NCI-H510A (cell line): ENCODE measurements at regions not wholly inside any gene's neighbourhood (a gene's known extent, or its start where the extent isn't known, plus 50 kb on each side); places are given as distances from the start of the nearest gene placed in this dataset.
"Not testable (repeated sequence)": the region's sequence is repeated elsewhere in the genome, so short reads cannot be mapped to it uniquely, and the experiment has no call there.

Source experiments
- DNase-seq: peaks from one replicate; lab custom pipeline; 2025; lab: John Stamatoyannopoulos, UW

DNA sequence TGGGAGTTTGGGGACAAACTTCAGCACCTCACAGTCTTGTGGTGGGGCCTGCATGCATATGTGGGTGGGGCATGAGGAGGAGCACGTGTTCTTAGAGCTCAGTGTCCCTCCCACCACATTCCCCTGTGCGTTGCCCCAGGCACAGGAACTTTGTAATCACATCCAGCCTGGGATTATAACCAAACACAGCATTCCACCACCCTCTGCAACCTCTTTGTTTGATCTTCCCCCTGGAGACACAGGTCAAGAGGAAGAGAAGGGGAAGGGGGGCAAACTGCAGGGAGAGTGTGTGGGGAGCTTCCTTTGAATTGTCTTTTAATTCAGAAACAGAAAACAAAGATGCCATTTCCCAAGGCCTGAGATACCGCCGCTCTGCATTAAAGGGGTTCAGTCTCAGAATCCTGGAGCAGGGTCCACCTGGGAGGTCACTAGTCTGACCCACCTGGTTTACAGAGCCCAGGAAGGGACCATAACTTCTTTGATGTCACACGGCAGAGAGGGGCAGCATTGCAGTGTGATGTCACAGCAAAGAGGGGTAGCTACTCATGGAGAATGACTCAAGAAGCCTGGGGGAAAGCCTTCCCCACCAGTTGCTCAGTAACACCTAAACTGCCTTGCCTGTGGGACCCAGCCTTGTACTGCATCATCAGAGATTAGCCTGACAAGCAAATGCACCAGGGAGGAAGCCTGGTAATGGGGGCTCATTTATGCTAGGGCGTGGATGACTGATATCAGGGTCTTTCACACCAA is 106.3 kb upstream of the RNU6-1 start:
- DNase-seq: no peak

DNA sequence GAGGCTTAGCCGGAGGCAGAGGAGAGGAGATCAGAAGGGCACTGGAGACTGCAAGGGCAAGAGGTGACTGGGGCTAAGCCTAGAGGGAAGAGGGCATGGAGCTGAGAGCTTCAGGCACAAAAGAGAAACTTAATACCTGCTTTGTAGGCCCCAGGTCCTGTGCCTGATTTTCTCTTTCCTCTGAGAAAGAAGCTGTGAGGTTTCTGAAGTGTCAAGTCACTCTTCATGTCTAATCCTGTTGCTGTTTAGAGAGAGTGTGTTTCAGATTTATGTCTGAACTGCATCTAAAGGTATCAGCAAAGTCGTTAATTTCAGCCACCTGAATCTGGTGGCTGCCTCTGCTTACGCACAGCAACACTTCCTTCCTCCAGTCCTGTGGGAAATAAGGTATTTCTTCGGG is 106.9 kb upstream of the RNU6-1 start:
- DNase-seq: no peak

DNA sequence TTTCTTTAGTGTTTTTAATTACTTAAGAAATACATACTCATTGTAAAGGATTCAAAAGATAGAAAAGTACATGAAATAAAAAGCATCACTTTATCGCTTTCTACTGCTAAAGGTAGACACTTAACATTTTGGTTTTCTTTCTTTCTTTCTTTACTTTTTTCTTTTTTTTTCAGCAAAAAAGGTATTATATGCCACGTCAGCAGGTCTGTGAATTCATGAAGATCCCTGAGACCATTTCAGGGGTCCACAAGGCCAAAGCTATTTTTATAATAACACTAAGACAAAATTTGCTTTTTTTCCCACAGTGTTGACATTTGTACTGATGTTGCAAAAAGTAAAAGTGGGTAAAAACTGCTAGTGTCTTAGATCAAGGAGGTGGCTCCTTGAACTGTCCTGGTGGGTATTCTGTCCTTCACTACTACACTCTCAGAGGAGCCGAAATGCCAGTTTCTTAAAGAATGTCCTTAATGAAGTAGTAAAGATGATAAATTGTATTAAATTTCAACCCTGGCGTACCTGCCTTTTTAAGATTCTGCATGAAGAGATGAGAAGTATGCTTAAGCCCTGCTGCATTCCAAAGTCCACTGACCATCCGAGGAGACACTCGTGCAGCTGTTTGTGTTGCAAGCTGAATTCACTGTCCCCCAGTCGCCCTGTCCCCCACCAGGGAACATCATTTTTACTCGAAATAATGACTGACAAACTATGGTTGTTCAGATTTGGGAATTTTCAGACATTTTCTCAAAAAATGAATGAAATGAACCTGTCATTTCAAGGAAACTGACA is 106.7 kb upstream of the PIAS1 start:
- no peak for DNase-seq

DNA sequence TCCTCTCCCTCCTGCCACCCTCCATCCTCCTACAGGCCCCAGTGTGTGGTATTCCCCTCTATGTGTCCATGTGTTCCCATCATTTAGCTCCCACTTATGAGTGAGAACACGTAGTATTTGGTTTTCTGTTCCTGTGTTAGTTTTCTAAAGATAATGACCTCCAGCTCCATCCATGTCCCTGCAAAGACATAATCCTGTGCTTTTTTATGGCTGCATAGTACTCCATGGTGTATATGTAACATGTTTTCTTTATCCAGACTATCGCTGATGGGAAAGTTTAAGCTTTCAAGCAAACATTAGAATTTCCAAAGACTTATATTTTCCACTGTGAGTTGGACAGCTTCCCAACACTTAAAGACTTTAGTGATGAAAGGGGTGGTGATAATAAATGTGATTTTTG is 105.9 kb upstream of the PIAS1 start:
- DNase-seq: no peak

DNA sequence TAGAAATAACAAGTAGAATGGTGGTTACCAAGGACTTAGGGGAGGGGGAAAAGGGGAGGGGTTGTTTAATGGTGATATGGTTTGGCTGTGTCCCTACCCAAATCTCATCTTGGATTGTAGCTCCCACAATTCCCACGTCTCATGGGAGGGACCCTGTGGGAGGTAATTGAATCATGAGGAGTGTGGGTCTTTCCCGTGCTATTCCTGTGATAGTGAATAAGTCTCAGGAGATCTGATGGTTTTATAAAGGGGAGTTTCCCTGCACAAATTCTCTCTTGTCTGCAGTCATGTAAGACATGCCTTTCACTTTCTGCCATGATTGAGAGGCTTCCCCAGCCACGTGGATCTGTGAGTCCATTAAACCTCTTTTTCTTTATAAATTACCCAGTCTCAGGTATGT is 102.9 kb upstream of the PIAS1 start:
- not testable (repeated sequence) for DNase-seq

DNA sequence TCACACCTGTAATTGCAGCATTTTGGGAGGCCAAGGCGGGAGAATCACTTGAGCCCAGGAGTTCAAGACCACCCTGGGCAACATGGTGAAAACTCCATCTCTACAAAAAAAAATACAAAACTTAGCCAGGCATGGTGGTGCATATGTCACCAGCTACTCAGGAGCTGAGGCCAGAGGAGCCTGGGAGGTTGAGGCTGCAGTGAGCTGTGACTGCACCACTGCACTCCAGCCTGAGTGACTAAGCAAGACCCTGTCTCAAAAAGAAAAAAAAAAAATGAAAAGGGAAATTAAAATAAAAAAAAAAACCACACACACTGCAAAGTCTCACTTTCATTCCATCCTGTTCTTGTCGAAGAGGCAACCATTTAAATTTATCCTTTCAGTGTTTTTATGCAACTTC is 100.8 kb upstream of the PIAS1 start:
- no peak for DNase-seq

DNA sequence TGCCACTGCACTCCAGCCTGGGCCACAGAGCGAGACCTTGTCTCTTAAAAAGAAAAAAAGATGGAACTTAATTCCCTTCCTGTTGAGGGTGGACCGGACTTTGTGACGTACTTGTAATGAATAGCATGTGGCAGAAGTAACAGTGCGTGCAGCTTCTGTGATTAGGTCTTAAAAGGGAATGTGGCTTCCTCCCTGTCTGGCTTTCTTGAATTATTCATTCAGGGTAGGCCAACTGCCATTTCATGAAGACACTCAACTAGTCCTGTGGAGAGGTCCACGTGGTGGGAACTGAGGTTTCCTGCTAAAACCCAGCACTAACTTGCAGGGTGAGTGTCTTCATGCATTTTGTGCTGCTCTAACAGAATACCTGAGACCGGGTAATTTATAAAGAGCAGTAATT is 98.9 kb upstream of the PIAS1 start:
- no peak for DNase-seq

DNA sequence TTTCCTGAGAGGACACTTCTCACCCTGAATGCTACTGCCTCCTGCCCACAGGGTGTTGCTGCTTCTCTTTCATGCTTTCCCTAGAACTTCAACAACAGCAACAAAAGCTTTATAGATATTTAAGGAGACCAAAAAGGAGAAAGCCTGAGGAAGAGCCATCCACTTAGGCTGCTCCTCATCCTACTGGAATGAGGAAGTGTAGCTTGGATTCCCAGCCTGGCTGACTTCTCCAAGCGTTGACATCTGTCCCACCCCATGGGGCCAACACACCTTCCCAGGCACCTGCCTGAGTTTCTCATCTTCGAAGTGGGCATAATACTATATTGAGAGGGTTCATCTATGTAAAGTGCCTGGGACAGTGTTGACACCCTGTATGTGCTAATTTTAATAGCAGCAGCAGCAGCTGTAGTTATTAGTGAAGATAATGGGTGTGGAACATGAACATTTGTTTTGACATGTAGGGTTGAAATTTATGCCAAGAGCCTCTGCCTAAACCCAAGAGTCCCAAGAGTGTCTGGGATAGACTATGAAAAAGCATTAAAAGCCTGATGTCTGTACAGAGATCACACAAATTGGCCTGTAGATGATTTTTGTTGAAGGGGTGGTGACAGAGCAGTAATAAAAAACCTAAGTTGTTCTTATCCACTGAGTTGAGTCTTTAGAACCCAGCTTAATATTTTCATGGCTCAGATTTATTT is 96.5 kb upstream of the PIAS1 start:
- no peak for DNase-seq

DNA sequence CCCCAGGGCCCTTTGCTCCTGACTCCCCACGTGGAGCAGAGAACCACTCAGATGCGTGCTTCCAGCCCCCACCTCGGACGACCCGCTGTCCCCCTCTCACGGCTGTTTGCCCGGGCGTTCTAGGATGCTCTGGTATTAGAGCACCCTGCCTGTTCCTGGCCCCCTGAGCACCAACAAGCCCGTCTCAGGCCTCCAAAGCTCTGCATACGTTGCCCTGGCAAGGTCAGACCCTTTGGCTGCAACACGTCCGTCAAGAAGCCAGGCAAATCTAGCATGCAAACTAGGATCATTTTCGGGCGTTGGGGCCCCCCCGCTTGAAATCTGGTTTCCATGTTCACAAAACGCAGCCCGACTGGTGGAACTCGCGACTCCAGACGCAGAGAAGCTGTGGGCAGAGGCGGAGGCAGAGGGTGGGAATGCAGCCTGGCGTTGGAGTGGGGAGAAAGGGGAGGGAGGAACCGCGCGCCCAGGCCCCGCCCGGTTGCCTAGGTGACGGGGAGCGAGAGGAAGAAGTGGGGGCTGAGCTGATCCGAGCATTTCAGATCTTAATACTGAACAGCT is 86.2 kb upstream of the PIAS1 start:
- peak; percentile 43 for DNase-seq

DNA sequence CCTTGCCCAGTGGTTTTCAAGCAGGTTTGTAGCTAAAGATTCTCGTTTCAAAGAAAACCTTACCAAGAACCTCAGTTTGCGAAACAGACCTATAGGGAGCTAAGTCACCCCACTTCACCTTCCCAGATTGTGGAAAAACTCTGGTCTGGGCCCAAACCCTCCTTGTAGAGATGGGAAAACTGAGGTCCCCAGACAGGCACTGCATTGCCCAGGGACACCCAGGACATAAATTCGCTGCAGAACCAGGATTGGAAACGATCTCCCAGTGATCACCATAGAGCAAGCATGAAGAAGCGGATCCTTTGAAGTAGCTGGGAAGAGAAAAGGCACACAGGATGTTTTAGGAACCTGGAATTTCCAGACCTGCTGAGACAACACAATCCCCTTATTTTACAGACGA is 85.6 kb upstream of the PIAS1 start:
- no peak for DNase-seq

DNA sequence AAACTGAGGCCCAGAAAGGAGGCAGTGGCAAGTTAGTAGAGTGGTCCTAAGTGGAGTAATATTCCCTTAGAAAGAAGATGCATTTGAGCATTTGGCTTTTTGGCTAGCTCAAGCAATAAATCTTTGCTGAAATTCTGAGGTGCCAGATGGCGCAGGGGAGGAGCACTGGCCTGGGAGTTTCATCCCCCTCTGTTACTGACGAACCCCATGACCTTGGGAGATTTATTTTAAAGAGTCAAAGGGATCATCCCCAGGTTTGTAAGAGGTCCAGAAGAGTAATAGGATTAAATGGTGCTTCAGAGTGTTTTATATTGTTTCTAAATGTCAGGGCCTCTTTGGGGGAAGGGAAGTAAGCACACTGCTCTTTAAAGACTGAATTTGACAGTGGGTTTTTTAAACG is 85.1 kb upstream of the PIAS1 start:
- DNase-seq: no peak

DNA sequence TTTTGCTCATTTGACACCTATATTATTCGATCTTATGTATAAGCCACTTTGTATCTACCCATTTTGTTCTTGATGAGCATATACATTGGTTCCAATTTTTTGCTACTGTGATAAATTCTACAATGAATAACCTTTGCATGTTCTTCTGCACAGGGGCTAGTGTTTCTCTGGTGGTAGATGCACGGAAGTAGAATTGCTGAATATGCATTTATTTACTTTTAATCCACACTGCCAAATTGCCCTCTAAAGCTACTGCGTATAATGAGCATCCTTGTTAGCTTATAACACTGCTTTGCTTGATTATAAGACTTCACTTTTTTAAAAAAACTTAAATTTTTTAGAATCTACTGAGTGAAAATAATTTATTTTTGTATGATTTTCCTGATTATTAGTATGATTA is 84.2 kb upstream of the PIAS1 start:
- DNase-seq: no peak

DNA sequence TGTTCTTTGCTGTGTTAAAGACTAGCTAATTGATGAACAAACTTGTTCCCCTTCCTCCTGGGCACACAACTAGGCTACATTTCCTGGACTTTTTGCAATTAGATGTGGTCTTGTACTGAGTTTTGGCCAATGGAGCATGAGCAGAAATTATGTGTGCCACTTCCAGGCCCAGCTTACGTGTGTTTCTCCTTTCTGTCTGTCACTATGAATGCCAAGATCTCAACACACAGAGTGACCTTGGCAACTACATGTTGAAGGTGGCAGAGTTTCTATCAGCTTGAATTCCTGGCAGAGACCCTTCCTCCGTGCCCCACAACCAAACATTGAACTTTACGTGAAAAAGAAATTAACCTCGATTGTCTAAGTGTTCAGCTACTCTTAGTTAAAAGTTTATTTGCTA is 81.7 kb upstream of the PIAS1 start:
- no peak for DNase-seq

DNA sequence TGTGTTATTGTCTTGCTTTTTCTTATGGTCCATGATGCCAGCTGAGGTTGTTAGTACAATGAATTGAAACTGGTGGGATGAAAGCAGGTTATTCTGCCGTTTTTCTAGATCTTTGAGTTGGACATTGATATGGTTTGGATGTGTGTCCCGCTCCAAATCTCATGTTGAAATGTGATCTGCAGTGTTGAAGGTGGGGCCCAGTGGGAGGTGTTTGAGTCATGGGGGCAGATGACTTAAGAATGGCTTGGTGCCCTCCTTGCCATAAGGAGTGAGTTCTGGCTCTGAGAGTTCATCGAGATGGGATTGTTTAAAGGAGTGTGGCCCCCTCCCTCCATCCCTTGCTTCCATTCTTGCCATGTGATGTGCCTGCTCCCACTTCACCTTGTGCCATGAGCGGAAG is 80.3 kb upstream of the PIAS1 start:
- no peak for DNase-seq

DNA sequence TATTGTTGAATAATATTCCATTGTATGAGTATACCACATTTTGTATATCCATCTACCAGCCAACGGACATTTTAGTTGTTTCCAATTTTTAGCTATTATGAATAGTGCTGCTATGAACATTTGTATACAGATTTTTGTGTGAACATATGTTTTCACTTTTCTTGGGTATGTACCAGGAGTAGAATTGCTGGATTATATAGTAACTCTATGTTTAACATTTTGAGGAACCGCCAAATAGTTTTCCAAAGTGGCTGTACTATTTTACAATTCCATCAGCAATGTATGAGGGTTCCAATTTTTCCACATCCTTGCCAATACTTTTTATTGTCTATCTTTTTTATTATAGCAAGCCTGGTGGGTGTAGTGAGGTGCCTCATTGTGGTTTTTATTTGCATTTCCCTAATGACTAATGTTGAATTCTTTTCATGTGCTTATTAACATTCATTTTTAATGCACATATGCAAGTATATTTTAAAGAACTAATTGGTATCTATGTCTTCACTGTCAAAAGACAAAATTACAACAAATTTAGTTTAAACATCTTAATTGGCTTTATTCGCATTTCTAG is 77.5 kb upstream of the PIAS1 start:
- no peak for DNase-seq

DNA sequence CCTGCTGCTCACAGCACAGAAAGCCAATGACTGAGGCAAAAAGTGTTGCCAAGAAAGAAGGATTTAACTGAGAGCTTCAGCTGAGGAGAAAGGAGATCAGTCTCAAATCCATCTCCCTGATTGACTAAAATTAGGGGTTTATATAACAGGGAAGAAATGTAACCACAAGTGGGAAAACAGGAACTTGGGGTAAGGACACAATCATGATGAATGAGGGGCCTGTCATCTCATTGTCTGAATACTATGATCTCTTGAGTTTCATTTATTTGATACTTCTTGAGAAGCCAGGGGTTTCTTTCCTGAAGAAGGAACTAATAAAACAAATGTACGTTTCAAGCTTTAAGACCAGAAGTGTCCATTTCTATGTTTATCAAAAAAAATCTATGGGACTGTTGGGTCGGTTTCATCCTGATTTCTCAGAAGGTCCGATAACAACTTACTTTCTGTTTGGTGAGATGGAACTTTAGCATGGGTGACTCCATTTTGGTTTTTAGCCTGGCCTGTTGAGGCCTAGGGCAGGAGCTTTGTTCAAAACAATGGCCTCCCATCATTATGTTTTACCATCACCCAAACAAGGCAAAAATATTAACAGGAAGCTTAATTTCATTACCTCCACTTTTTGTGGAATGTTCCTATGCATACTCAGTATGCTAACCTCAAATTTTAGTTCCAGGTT is 76.6 kb upstream of the PIAS1 start:
- no peak for DNase-seq

DNA sequence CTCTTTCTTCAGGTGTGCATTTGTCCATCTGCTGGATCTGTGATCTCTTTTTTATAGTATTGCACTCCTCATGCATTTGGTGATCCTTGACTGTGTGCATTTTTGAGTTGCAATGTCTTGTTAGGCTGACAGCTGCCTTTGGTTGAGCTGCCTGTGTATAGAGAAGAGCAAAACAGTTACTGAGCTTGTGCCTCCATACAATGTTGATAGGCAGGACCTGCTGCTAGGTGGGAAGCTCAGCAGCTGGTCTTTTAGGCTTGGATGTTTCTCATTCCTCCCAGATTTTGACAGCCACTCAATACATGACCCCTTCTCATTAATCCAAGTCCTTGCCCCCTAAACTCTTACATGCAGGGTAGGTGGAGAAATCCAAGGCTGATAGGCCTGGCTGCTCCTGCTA is 74.8 kb upstream of the PIAS1 start:
- no peak for DNase-seq

DNA sequence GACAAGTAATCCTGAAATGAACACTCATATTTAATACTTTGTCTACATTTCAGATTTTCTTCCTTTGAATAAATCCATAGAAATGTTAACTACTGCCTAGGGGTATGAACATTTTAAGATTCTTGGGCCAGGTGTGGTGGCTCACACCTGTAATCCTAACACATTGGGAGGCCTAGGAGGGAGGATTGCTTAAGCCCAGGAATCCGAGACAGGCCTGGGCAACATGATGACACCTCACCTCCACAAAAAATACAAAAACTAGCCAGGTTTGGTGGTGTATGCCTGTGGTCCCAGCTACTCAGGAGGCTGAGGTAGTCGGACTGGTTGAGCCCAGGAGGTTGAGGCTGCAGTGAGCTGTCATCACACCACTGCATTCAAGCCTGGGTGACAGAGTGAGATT is 73.9 kb upstream of the PIAS1 start:
- DNase-seq: no peak

DNA sequence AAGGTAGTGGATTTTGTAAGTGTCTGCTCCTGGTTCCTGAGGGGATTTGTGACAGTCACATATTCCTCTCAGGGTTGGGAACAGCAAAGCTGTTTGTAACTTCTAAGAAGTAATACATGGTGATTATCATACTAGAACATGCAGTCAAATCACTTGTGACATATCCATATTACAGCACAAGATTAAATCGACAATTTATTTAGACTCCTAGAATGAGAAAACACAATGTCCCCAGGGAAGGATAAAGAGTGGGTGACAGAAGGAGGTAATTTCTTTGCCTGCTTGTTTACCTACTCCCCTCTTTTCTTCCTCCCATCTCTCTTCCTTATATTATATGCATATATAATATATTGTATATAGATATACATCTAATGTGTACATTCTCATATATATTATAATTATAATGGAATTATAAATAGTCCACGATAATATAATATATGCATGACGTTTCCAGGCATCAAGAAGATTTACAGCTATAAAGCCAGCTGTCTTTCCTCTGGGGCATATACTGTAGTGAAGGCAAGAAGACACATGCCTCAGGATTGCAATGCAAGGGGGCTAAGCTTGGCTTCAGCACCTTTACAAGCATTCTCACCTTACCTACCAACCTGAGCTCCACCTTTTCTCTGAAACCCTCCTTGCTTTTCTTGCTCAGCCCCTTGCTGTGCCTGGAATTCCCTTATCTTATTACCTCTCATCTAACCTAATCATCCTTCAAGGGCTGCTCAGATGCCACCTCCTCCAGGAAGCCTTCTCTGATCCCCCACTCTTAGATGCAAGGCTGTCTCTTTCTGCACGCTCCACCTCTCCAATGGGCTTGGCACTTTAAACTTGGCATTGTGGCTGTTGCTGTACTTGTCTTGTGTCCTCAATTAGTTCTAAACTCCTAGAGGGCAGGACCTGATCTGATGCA is 73.1 kb upstream of the PIAS1 start:
- DNase-seq: no peak

DNA sequence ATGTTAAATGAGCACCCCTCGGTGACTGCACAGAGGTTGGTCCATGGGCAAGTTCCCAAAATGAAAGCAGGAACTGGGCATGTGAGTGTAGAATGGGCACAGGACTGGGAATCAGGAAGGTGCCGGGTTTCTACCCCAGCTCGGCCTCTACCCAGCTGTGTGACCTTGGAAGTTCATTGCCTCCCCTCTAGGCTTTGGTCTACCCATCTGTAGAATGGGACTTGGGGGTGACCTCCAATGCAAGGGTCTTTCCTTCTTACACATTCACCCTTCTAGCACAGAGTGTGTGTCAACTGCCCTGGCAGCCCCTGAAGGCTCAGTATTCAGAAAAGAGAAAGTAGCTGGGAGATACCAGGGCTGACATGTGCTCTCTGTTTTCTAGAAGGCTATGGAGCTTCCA is 72.3 kb upstream of the PIAS1 start:
- DNase-seq: no peak

DNA sequence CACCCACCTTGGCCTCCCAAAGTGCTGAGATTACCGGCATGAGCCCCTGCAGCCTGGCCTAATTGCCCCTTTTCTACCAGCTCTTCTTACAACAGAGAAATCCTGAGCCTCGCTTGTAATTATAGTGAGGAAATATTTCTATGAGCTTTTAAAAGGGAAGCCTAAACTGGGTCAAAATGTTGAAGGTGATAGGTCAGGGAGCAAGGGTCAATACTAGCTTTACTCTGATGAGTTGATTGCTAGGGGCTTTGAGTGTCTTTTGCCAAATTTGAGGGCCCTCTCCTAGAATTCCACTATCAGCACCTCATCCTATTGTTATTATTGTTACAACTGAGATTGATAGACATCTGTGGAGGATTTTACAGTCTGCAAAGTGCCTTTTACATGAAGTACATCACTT is 62.4 kb upstream of the PIAS1 start:
- DNase-seq: no peak
